GM23248 (cell line): ENCODE measurements at regions not wholly inside any gene's neighbourhood (a gene's known extent, or its start where the extent isn't known, plus 50 kb on each side); places are given as distances from the start of the nearest gene placed in this dataset.

ENCODE experiments used
- EZH2 ChIP-seq: fragments of 200-600 bp; sonication (generic); IDR thresholded peaks from 2 replicates; pipeline ENCODE4 v1.6.1; 2018; ENCODE audit warnings: antibody characterized with exemption, mild to moderate bottlenecking; ENCODE audit not compliant: insufficient read depth, poor library complexity, severe bottlenecking
- EZH2phosphoT487 ChIP-seq: fragments of 200-600 bp; sonication (generic); IDR thresholded peaks from 2 replicates; pipeline ENCODE4 v1.6.1; 2018; ENCODE audit warnings: antibody characterized with exemption, moderate library complexity, mild to moderate bottlenecking, low read depth; ENCODE audit not compliant: insufficient read depth

DNA sequence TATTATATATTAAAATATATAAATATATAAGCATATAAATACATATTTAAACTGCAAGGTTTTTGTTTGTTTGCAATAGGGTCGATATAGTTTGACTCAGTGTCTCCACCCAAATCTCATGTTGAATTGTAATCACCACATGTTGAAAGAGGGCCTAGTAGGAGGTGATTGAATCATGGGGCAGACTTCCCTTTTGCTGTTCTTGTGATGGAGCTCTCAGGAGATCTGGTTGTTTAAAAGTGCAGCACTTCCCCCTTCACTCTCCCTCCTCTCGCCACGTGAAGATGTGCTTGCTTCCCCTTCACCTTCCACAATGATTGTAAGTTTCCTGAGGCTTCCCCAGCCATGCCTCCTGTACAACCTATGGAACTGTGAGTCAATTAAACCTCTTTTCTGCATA lies 2137.3 kb upstream of the CELF4 start:
- no peak for TF ChIP-seq EZH2
- TF ChIP-seq EZH2phosphoT487, result no peak
